ENCODE measurements at regions not wholly inside any gene's neighbourhood (a gene's known extent, or its start where the extent isn't known, plus 50 kb on each side); places are given as distances from the start of the nearest gene placed in this dataset.

DNA sequence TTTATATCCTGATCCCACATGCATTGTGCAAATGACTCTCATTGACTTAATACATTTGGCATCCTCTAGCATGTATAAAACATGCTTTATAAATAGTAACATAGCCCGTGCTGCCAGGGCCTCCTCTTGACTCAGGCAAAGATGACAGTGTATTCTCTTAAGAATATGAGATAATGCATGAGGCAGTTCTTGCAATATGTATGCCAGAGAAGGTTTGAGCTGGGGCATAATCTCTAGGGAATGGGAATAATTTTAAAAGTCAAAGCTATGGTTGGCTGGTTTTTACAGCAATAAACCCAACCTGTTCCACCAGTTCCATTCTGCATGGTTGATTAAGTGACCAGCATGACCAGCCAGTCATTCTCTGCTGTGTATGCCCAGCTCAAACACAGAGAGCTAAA is 179.0 kb upstream of the PFN2 start:
- TF ChIP-seq CTCF (IDR thresholded peaks at IDR 0.05) (no peak), POLR2A (IDR thresholded peaks at IDR 0.05) (no peak)
